ENCODE measurements at regions not wholly inside any gene's neighbourhood (a gene's known extent, or its start where the extent isn't known, plus 50 kb on each side); places are given as distances from the start of the nearest gene placed in this dataset.

GRCh38 chr18:28485918-28486317 is 309.0 kb upstream of the CDH2 start (continued):
- TF ChIP-seq ZNF664 (tag by site-specific recombination; IDR thresholded peaks at IDR 0.05) (no peak), ZNF518A (tag by site-specific recombination; conservative IDR thresholded peaks at IDR 0.05; ENCODE audit: low read depth) (no peak), YY2 (tag by site-specific recombination; IDR thresholded peaks at IDR 0.05) (no peak), ZNF214 (tag by site-specific recombination; IDR thresholded peaks at IDR 0.05; ENCODE audit: borderline replicate concordance) (no peak)

- H3K4me1 ChIP-seq (ENCODE audit: control insufficient read depth, insufficient read depth, low read length): no peaks in the 10 kb centered on the region
- H3K36me3 ChIP-seq (ENCODE audit: control insufficient read depth in 2 of 2, insufficient read depth in 1 of 2, low read length in 2 of 2): no peaks in the 10 kb centered on the region
- H3K4me3 ChIP-seq (ENCODE audit: low read depth, low read length): no peak overlapping the region
- H3K27ac ChIP-seq (ENCODE audit: extremely low read depth, low read depth, low read length): no peak overlapping the region
- POLR2A ChIA-PET: no interaction called here
- CTCF ChIA-PET: no interaction called here
- no peak for TF ChIP-seq ZNF23 (tag by site-specific recombination; IDR thresholded peaks at IDR 0.05; ENCODE audit: borderline replicate concordance)
- no peak for TF ChIP-seq CTCF (tag by site-specific recombination; IDR thresholded peaks at IDR 0.05)
- no peak for TF ChIP-seq PRDM10 (tag by site-specific recombination; IDR thresholded peaks at IDR 0.05)
- TF ChIP-seq ZNF514 (tag by site-specific recombination; IDR thresholded peaks at IDR 0.05): no peak
- no peak for TF ChIP-seq ZNF404 (tag by site-specific recombination; IDR thresholded peaks at IDR 0.05)
- no peak for TF ChIP-seq ZNF596 (tag by site-specific recombination; IDR thresholded peaks at IDR 0.05)
- TF ChIP-seq ZBTB11 (tag by site-specific recombination; conservative IDR thresholded peaks at IDR 0.05; ENCODE audit: low read depth): no peak
- no peak for TF ChIP-seq ZNF114 (tag by site-specific recombination; IDR thresholded peaks at IDR 0.05)
- no peaks in the 10 kb centered on the region for H3K9me3 ChIP-seq (ENCODE audit: control insufficient read depth, insufficient read depth, low read depth, low read length)
Measured at GRCh38 chr18:28485210-28485801, 308.4 kb upstream of the CDH2 start.
